ENCODE measurements at regions not wholly inside any gene's neighbourhood (a gene's known extent, or its start where the extent isn't known, plus 50 kb on each side); places are given as distances from the start of the nearest gene placed in this dataset.
"Not testable (repeated sequence)": the region's sequence is repeated elsewhere in the genome, so short reads cannot be mapped to it uniquely, and the experiment has no call there.

GRCh38 chr2:36302911-36303310 is 52.7 kb upstream of the CRIM1 start:
- no peaks in the 10 kb centered on the region for H3K27me3 ChIP-seq (replicated peaks; ENCODE audit: control insufficient read depth, insufficient read depth, low read length)

GRCh38 chr2:36301843-36302242 is 53.7 kb upstream of the CRIM1 start:
- H3K9ac ChIP-seq (ENCODE audit: low read length), result no peak overlapping the region
- no peak overlapping the region for H3K4me3 ChIP-seq (ENCODE audit: low read length)
- DNase-seq (ENCODE audit: low read depth), result no peak
- H3K27me3 ChIP-seq (replicated peaks; ENCODE audit: control insufficient read depth, insufficient read depth, low read length), result no peaks in the 10 kb centered on the region
- H3K36me3 ChIP-seq (ENCODE audit: control insufficient read depth, insufficient read depth, low read length, severe bottlenecking), result no peaks in the 10 kb centered on the region
- no peaks in the 10 kb centered on the region for H3K4me1 ChIP-seq (ENCODE audit: control insufficient read depth, insufficient read depth, low read length)
- no peaks in the 10 kb centered on the region for H3K9me3 ChIP-seq (ENCODE audit: control insufficient read depth, low read length)

More at GRCh38 chr2:36302911-36303310, 52.7 kb upstream of the CRIM1 start:
- H3K4me3 ChIP-seq (ENCODE audit: low read length), result no peak overlapping the region
- H3K4me1 ChIP-seq (ENCODE audit: control insufficient read depth, insufficient read depth, low read length), result no peaks in the 10 kb centered on the region
- DNase-seq (ENCODE audit: low read depth), result no peak
- no peaks in the 10 kb centered on the region for H3K9me3 ChIP-seq (ENCODE audit: control insufficient read depth, low read length)
- H3K9ac ChIP-seq (ENCODE audit: low read length), result no peak overlapping the region
- H3K36me3 ChIP-seq (ENCODE audit: control insufficient read depth, insufficient read depth, low read length, severe bottlenecking), result no peaks in the 10 kb centered on the region

- no peak for DNase-seq (ENCODE audit: low read depth)
- Histone ChIP-seq H3K36me3 (ENCODE audit: control insufficient read depth, insufficient read depth, low read length, severe bottlenecking) (no peaks in the 10 kb centered on the region), H3K27me3 (replicated peaks; ENCODE audit: control insufficient read depth, insufficient read depth, low read length) (no peaks in the 10 kb centered on the region), H3K4me3 (ENCODE audit: low read length) (no peak overlapping the region), H3K9ac (ENCODE audit: low read length) (no peak overlapping the region), H3K9me3 (ENCODE audit: control insufficient read depth, low read length) (no peaks in the 10 kb centered on the region), H3K4me1 (ENCODE audit: control insufficient read depth, insufficient read depth, low read length) (no peaks in the 10 kb centered on the region)
These were observed 54.9 kb upstream of the CRIM1 start for GRCh38 chr2:36300697-36301096.

GRCh38 chr2:36296798-36297197 is 58.8 kb upstream of the CRIM1 start:
- no peaks in the 10 kb centered on the region for H3K9me3 ChIP-seq (ENCODE audit: control insufficient read depth, low read length)
- H3K9ac ChIP-seq (ENCODE audit: low read length), result no peak overlapping the region
- H3K4me3 ChIP-seq (ENCODE audit: low read length), result no peak overlapping the region
- H3K36me3 ChIP-seq (ENCODE audit: control insufficient read depth, insufficient read depth, low read length, severe bottlenecking), result no peaks in the 10 kb centered on the region
- H3K4me1 ChIP-seq (ENCODE audit: control insufficient read depth, insufficient read depth, low read length), result no peaks in the 10 kb centered on the region
- no peaks in the 10 kb centered on the region for H3K27me3 ChIP-seq (replicated peaks; ENCODE audit: control insufficient read depth, insufficient read depth, low read length)
- DNase-seq (ENCODE audit: low read depth), result no peak

- no peak for DNase-seq (ENCODE audit: low read depth)
- H3K27me3 ChIP-seq (replicated peaks; ENCODE audit: control insufficient read depth, insufficient read depth, low read length), result no peaks in the 10 kb centered on the region
- no peak overlapping the region for H3K4me3 ChIP-seq (ENCODE audit: low read length)
- H3K9ac ChIP-seq (ENCODE audit: low read length), result no peak overlapping the region
- no peaks in the 10 kb centered on the region for H3K4me1 ChIP-seq (ENCODE audit: control insufficient read depth, insufficient read depth, low read length)
- no peaks in the 10 kb centered on the region for H3K36me3 ChIP-seq (ENCODE audit: control insufficient read depth, insufficient read depth, low read length, severe bottlenecking)
- H3K9me3 ChIP-seq (ENCODE audit: control insufficient read depth, low read length), result no peaks in the 10 kb centered on the region
These were observed 61.3 kb upstream of the CRIM1 start for GRCh38 chr2:36294316-36294721.

GRCh38 chr2:36290306-36290856 is 65.2 kb upstream of the CRIM1 start:
- H3K4me1 ChIP-seq (ENCODE audit: control insufficient read depth, insufficient read depth, low read length), result no peaks in the 10 kb centered on the region
- no peak overlapping the region for H3K9ac ChIP-seq (ENCODE audit: low read length)
- no peaks in the 10 kb centered on the region for H3K9me3 ChIP-seq (ENCODE audit: control insufficient read depth, low read length)
- no peaks in the 10 kb centered on the region for H3K36me3 ChIP-seq (ENCODE audit: control insufficient read depth, insufficient read depth, low read length, severe bottlenecking)
- H3K4me3 ChIP-seq (ENCODE audit: low read length), result no peak overlapping the region
- no peak for DNase-seq (ENCODE audit: low read depth)
- H3K27me3 ChIP-seq (replicated peaks; ENCODE audit: control insufficient read depth, insufficient read depth, low read length), result no peaks in the 10 kb centered on the region

- H3K9me3 ChIP-seq (ENCODE audit: control insufficient read depth, low read length), result no peaks in the 10 kb centered on the region
- no peaks in the 10 kb centered on the region for H3K36me3 ChIP-seq (ENCODE audit: control insufficient read depth, insufficient read depth, low read length, severe bottlenecking)
- no peak overlapping the region for H3K9ac ChIP-seq (ENCODE audit: low read length)
- DNase-seq (ENCODE audit: low read depth), result no peak
- H3K4me1 ChIP-seq (ENCODE audit: control insufficient read depth, insufficient read depth, low read length), result no peaks in the 10 kb centered on the region
- no peaks in the 10 kb centered on the region for H3K27me3 ChIP-seq (replicated peaks; ENCODE audit: control insufficient read depth, insufficient read depth, low read length)
- no peak overlapping the region for H3K4me3 ChIP-seq (ENCODE audit: low read length)
These were observed 65.8 kb upstream of the CRIM1 start for GRCh38 chr2:36289731-36290130.

GRCh38 chr2:36287363-36288275 is 68.0 kb upstream of the CRIM1 start:
- Histone ChIP-seq H3K4me3 (ENCODE audit: low read length) (no peak overlapping the region), H3K27me3 (replicated peaks; ENCODE audit: control insufficient read depth, insufficient read depth, low read length) (no peaks in the 10 kb centered on the region), H3K9ac (ENCODE audit: low read length) (no peak overlapping the region), H3K4me1 (ENCODE audit: control insufficient read depth, insufficient read depth, low read length) (no peaks in the 10 kb centered on the region), H3K36me3 (ENCODE audit: control insufficient read depth, insufficient read depth, low read length, severe bottlenecking) (no peaks in the 10 kb centered on the region), H3K9me3 (ENCODE audit: control insufficient read depth, low read length) (no peaks in the 10 kb centered on the region)
- DNase-seq (ENCODE audit: low read depth), result peak; percentile 33

- not testable (repeated sequence) for H3K4me3 ChIP-seq (ENCODE audit: low read length); H3K27me3 ChIP-seq (replicated peaks; ENCODE audit: control insufficient read depth, insufficient read depth, low read length); DNase-seq (ENCODE audit: low read depth); H3K4me1 ChIP-seq (ENCODE audit: control insufficient read depth, insufficient read depth, low read length); H3K9ac ChIP-seq (ENCODE audit: low read length); H3K9me3 ChIP-seq (ENCODE audit: control insufficient read depth, low read length); H3K36me3 ChIP-seq (ENCODE audit: control insufficient read depth, insufficient read depth, low read length, severe bottlenecking)
These were observed 76.1 kb upstream of the CRIM1 start for GRCh38 chr2:36279506-36279905.

GRCh38 chr2:36277881-36278523 is 77.6 kb upstream of the CRIM1 start:
- Histone ChIP-seq H3K9me3 (ENCODE audit: control insufficient read depth, low read length) (no peaks in the 10 kb centered on the region), H3K4me1 (ENCODE audit: control insufficient read depth, insufficient read depth, low read length) (no peaks in the 10 kb centered on the region), H3K9ac (ENCODE audit: low read length) (no peak overlapping the region), H3K27me3 (replicated peaks; ENCODE audit: control insufficient read depth, insufficient read depth, low read length) (no peaks in the 10 kb centered on the region), H3K36me3 (ENCODE audit: control insufficient read depth, insufficient read depth, low read length, severe bottlenecking) (no peaks in the 10 kb centered on the region), H3K4me3 (ENCODE audit: low read length) (no peak overlapping the region)
- DNase-seq (ENCODE audit: low read depth), result no peak

- DNase-seq (ENCODE audit: low read depth), result peak; percentile 50
- H3K27me3 ChIP-seq (replicated peaks; ENCODE audit: control insufficient read depth, insufficient read depth, low read length), result no peaks in the 10 kb centered on the region
- no peaks in the 10 kb centered on the region for H3K4me1 ChIP-seq (ENCODE audit: control insufficient read depth, insufficient read depth, low read length)
- H3K4me3 ChIP-seq (ENCODE audit: low read length), result no peak overlapping the region
- H3K36me3 ChIP-seq (ENCODE audit: control insufficient read depth, insufficient read depth, low read length, severe bottlenecking), result no peaks in the 10 kb centered on the region
- H3K9ac ChIP-seq (ENCODE audit: low read length), result no peak overlapping the region
- H3K9me3 ChIP-seq (ENCODE audit: control insufficient read depth, low read length), result no peaks in the 10 kb centered on the region
These were observed 78.3 kb upstream of the CRIM1 start for GRCh38 chr2:36277146-36277808.
